ENCODE measurements at regions not wholly inside any gene's neighbourhood (a gene's known extent, or its start where the extent isn't known, plus 50 kb on each side); places are given as distances from the start of the nearest gene placed in this dataset.
"Not testable (repeated sequence)": the region's sequence is repeated elsewhere in the genome, so short reads cannot be mapped to it uniquely, and the experiment has no call there.

DNA sequence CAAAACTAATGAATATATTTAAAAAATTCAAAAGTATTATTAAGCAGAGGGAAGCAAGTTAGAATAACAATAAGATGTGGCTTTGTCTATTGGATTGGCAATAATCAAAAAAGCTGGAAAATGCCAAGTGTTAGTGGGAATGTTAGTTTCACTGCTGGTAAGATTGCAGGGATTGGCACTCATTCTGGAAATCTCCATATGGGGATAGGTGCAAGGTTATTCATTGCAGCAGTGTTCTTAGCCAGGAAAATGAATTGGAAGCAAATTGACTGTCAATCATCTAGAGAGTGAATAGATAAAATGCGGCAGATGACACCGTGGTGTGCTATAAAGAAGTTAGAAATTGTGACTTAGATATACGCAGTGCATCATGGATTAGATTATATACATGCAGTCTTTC is 1615.5 kb upstream of the PCDH7 start:
- H3K4me3 ChIP-seq (ENCODE audit: low read depth, low read length) = no peak overlapping the region
- TF ChIP-seq, protein P1, sequence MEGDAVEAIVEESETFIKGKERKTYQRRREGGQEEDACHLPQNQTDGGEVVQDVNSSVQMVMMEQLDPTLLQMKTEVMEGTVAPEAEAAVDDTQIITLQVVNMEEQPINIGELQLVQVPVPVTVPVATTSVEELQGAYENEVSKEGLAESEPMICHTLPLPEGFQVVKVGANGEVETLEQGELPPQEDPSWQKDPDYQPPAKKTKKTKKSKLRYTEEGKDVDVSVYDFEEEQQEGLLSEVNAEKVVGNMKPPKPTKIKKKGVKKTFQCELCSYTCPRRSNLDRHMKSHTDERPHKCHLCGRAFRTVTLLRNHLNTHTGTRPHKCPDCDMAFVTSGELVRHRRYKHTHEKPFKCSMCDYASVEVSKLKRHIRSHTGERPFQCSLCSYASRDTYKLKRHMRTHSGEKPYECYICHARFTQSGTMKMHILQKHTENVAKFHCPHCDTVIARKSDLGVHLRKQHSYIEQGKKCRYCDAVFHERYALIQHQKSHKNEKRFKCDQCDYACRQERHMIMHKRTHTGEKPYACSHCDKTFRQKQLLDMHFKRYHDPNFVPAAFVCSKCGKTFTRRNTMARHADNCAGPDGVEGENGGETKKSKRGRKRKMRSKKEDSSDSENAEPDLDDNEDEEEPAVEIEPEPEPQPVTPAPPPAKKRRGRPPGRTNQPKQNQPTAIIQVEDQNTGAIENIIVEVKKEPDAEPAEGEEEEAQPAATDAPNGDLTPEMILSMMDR (IDR thresholded peaks at IDR 0.05; ENCODE audit: low read depth, low read length) = no peak

DNA sequence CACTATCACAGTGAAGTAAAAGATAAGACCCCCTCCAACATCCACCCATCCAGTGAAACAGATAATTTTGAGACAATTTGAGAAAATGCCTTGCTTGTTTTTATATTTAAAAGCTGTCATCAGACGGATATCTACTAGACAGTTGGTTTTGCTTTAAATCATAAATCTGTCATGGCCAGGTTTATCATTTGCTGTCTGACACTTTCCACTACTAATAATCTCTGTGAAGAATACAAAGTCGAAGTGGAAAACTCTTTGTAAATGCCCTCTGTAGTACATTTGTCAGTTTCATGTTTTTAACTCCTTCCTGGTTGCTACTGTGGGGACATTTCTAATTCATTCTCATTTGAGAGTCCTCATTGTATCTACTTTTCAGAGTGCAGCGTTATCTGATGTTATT is 1606.2 kb upstream of the PCDH7 start:
- TF ChIP-seq, protein P1 (IDR thresholded peaks at IDR 0.05; ENCODE audit: low read depth, low read length) = no peak
- no peak overlapping the region for H3K4me3 ChIP-seq (ENCODE audit: low read depth, low read length)

DNA sequence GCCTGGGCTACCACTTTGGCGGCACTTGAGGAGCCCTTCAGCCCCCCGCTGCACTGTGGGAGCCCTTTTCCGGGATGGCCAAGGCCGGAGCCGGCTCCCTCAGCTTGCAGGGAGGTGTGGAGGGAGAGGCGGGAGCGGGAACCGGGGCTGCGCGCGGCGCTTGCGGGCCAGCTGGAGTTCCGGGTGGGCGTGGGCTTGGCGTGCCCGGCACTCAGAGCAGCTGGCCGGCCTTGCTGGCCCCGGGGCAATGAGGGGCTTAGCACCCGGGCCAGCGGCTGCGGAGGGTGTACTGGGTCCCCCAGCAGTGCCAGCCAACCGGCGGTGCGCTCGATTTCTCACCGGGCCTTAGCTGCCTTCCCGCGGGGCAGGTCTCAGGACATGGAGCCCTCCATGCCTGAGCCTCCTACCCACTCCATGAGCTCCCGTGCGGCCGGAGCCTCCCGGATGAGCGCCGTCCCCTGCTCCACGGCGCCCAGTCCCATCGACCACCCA is 1602.9 kb upstream of the PCDH7 start:
- H3K4me3 ChIP-seq (ENCODE audit: low read depth, low read length) = not testable (repeated sequence)

DNA sequence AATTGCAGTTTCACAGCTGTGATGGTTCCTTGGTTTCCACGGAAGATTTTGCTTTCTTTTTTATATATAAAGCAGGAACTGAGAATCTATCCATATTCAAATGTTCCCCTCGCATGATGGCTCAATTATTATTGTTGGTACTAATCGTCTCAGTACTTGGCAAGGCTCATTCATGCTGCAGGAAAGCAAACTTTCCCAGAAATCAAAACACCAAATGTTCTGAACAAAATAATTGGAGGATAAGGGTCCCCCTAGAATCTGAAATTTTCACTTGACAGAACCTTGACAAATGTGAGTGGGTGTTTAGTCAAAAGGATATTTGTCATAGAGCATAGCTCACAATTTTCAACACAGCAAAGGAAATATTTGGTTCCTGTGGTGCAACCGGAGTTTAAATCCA is 1598.6 kb upstream of the PCDH7 start:
- TF ChIP-seq, protein P1 (IDR thresholded peaks at IDR 0.05; ENCODE audit: low read depth, low read length) = no peak
- H3K4me3 ChIP-seq (ENCODE audit: low read depth, low read length) = no peak overlapping the region

DNA sequence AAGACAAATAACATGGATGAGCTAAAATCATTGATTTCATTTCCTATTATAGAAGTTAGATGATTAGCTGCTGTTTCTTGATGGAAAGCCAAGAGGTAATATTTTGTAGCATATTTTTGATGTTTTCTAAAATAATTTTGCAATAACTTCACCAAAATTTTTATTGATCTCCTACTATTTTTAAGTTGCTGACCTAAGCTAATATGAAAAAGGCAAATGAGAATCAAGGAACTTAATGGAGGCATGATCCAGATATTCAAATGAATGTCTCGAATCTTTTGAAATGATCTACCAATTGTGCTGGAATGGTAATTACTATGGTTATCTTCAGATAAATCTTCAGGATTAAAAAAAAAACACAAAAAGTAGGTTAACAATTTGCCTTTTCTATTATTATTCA is 1591.4 kb upstream of the PCDH7 start:
- H3K4me3 ChIP-seq (ENCODE audit: low read depth, low read length) = no peak overlapping the region
- TF ChIP-seq, protein P1 (IDR thresholded peaks at IDR 0.05; ENCODE audit: low read depth, low read length) = no peak

DNA sequence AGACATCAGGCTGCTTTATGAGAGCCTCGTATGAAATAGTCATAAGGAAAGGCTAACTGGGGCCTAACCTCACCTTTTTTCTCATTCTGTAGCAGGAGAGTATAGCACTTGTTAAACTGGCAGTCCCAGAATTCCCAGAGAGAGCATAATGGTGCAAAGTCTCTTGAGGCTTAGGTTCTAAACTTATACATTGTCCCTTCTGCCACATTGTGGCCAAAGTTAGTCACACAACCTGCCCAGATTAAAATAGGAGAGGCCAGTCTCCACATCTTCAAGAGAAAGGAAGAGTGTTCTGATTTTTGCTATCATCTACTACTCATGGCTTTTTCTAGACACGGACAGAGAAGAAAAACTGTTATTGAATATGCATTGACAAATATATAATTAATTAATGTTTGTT is 1588.9 kb upstream of the PCDH7 start:
- no peak overlapping the region for H3K4me3 ChIP-seq (ENCODE audit: low read depth, low read length)
- TF ChIP-seq, protein P1 (IDR thresholded peaks at IDR 0.05; ENCODE audit: low read depth, low read length) = no peak

DNA sequence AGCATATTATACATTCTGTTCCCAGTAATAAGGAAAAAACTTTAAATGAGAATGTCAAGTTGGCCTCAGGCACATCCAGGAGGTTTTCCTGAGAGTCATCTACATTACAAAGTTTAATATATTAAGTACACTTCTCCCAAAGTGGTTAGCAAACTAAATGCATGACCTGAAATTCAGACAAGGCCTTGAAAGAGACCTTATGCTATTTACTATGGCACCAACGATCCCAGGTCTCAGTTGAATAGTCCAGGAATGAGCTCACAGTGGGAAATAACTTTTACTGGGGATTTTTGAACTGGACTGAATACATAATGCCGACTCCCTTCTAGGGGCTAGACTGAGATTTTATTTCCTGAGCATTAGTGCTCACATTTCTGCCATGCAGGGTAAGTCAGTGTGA is 1577.5 kb upstream of the PCDH7 start:
- no peak overlapping the region for H3K4me3 ChIP-seq (ENCODE audit: low read depth, low read length)
- TF ChIP-seq, protein P1 (IDR thresholded peaks at IDR 0.05; ENCODE audit: low read depth, low read length) = no peak

DNA sequence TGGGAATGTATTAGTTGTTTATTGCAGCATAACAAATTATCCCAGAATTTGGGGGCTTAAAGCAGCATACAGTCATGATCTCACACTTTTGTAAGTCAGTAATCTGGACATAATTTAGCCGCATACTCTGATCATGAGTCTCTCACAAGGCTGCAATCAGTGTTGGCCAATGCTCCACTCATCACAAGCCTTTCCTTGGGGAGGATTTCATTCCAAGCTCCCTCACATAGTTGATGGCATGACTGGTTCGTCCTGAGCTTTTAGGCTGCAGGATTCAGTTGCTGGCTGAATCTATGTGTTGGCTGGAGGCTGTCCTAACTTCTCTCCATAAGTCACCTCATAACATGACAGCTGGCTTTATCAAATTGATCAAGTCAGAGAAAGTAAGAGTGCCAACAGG is 1568.6 kb upstream of the PCDH7 start:
- H3K4me3 ChIP-seq (ENCODE audit: low read depth, low read length) = no peak overlapping the region
- TF ChIP-seq, protein P1 (IDR thresholded peaks at IDR 0.05; ENCODE audit: low read depth, low read length) = no peak

Data from WI38 (cell line).